ENCODE measurements at regions not wholly inside any gene's neighbourhood (a gene's known extent, or its start where the extent isn't known, plus 50 kb on each side); places are given as distances from the start of the nearest gene placed in this dataset.
A peak's percentile ranks its signal among the peaks of the same experiment; 100 is the strongest.

GRCh38 chr13:88103824-88104223 is 432.7 kb downstream of the SLITRK5 start:
- DNase-seq, result no peak

- no peak for DNase-seq
Measured at GRCh38 chr13:88104576-88104975, 433.4 kb downstream of the SLITRK5 start.

GRCh38 chr13:88107570-88107969 is 436.4 kb downstream of the SLITRK5 start:
- DNase-seq, result no peak

GRCh38 chr13:88112526-88112925 is 441.4 kb downstream of the SLITRK5 start:
- no peak for DNase-seq

- no peak for DNase-seq
Measured at GRCh38 chr13:88115976-88116375, 444.8 kb downstream of the SLITRK5 start.

GRCh38 chr13:88118952-88119351 is 447.8 kb downstream of the SLITRK5 start:
- no peak for DNase-seq

- no peak for DNase-seq
Measured at GRCh38 chr13:88124142-88124541, 453.0 kb downstream of the SLITRK5 start.

GRCh38 chr13:88125055-88125454 is 453.9 kb downstream of the SLITRK5 start:
- no peak for DNase-seq

GRCh38 chr13:88136098-88136790 is 465.1 kb downstream of the SLITRK5 start:
- no peak for DNase-seq

- no peak for DNase-seq
Measured at GRCh38 chr13:88142653-88143052, 471.5 kb downstream of the SLITRK5 start.

GRCh38 chr13:88144580-88144979 is 473.4 kb downstream of the SLITRK5 start:
- no peak for DNase-seq

GRCh38 chr13:88153353-88153752 is 482.2 kb downstream of the SLITRK5 start:
- DNase-seq, result no peak

- no peak for DNase-seq
Measured at GRCh38 chr13:88154001-88154400, 482.8 kb downstream of the SLITRK5 start.

- no peak for DNase-seq
Measured at GRCh38 chr13:88162076-88162702, 491.0 kb downstream of the SLITRK5 start.

GRCh38 chr13:88176231-88176630 is 505.1 kb downstream of the SLITRK5 start:
- no peak for DNase-seq

- DNase-seq, result no peak
Measured at GRCh38 chr13:88183440-88183839, 512.3 kb downstream of the SLITRK5 start.

- no peak for DNase-seq
Measured at GRCh38 chr13:88188986-88189385, 517.8 kb downstream of the SLITRK5 start.

GRCh38 chr13:88189728-88190127 is 518.6 kb downstream of the SLITRK5 start:
- DNase-seq, result no peak

GRCh38 chr13:88196106-88196505 is 524.9 kb downstream of the SLITRK5 start:
- DNase-seq, result no peak

- DNase-seq, result no peak
Measured at GRCh38 chr13:88217372-88217771, 546.2 kb downstream of the SLITRK5 start.

GRCh38 chr13:88217883-88218282 is 546.7 kb downstream of the SLITRK5 start:
- DNase-seq, result no peak

GRCh38 chr13:88223958-88224357 is 552.8 kb downstream of the SLITRK5 start:
- DNase-seq, result no peak

GRCh38 chr13:88235441-88235840 is 564.3 kb downstream of the SLITRK5 start:
- DNase-seq, result no peak

- DNase-seq, result peak; percentile 39
Measured at GRCh38 chr13:88246239-88246638, 575.1 kb downstream of the SLITRK5 start.

- DNase-seq, result no peak
Measured at GRCh38 chr13:88248393-88248792, 577.2 kb downstream of the SLITRK5 start.

All from DMS153 (cell line).